ENCODE measurements at regions not wholly inside any gene's neighbourhood (a gene's known extent, or its start where the extent isn't known, plus 50 kb on each side); places are given as distances from the start of the nearest gene placed in this dataset.

DNA sequence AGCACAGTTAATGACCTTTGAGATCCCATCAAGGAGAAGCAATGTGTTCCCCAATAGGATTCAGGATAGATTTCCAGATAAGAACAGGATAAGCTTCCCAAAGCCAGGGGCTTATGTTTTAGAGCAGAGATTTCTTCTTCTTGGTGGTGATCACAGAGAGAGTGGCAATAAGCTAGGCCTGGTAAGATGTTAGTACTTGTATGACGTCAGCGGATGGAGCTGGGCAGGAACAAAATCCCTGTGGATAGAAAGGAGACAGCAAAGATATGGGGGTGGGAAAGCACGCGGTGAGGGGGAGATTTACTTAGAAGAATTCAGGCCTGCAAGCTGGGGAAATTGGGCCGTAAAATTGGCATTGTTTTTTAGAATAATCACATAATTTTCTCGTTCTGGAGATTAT is 323.0 kb downstream of the MTX2 start:
- H3K36me3 ChIP-seq, result no peaks in the 10 kb centered on the region
- H3K27ac ChIP-seq, result no peak overlapping the region
- no peaks in the 10 kb centered on the region for H3K9me3 ChIP-seq (replicated peaks)
- no peaks in the 10 kb centered on the region for H3K4me1 ChIP-seq (replicated peaks)
- no peak for DNase-seq (ENCODE audit: low read depth in 1 of 2, low spot score in 2 of 2)
- H3K27me3 ChIP-seq (replicated peaks), result no peaks in the 10 kb centered on the region
- no peak overlapping the region for H3K4me3 ChIP-seq

DNA sequence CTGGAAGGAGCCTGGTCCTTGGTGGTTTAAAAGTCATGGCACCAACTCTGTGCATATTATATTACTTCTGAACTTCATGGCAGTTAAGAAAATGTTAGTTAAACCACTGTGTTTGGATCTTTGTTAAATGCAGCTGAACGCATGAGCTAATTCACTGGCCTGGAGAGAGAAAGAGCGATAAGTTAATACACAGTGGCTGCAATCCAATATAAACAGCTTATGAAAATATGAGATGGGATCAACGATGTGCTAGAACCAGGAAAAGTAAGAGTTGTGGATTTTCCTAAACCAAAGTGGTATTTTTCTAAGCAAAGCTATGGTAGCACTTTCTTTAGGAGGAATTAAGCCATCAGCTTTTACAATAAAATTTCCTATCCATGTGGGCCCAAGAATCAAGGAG is 326.7 kb downstream of the MTX2 start:
- Histone ChIP-seq H3K27me3 (replicated peaks) (no peaks in the 10 kb centered on the region), H3K27ac (no peak overlapping the region), H3K4me3 (no peak overlapping the region), H3K9me3 (replicated peaks) (no peaks in the 10 kb centered on the region), H3K4me1 (replicated peaks) (no peaks in the 10 kb centered on the region), H3K36me3 (no peaks in the 10 kb centered on the region)
- DNase-seq (ENCODE audit: low read depth in 1 of 2, low spot score in 2 of 2), result no peak

DNA sequence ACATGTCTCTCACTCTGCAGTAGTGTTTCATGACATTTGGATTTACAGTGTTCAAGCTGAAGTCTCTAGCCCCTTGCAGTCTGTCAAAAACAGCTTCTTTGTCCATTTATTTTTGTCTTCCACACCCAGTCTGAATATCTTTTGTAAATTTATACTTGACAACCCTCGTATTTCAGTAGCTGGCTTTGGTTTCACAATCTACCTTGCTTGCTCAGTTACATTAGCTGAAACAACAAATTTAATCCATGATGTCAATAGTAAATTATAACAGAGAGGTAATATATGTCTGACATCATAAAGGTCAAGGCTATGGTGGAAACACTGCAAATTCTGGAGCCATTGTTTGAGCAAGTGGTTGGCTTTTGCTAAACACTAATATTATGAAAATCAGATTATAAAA is 328.7 kb downstream of the MTX2 start:
- Histone ChIP-seq H3K36me3 (no peaks in the 10 kb centered on the region), H3K4me1 (replicated peaks) (no peaks in the 10 kb centered on the region), H3K27ac (no peak overlapping the region), H3K27me3 (replicated peaks) (no peaks in the 10 kb centered on the region), H3K4me3 (no peak overlapping the region), H3K9me3 (replicated peaks) (no peaks in the 10 kb centered on the region)
- DNase-seq (ENCODE audit: low read depth in 1 of 2, low spot score in 2 of 2), result no peak

DNA sequence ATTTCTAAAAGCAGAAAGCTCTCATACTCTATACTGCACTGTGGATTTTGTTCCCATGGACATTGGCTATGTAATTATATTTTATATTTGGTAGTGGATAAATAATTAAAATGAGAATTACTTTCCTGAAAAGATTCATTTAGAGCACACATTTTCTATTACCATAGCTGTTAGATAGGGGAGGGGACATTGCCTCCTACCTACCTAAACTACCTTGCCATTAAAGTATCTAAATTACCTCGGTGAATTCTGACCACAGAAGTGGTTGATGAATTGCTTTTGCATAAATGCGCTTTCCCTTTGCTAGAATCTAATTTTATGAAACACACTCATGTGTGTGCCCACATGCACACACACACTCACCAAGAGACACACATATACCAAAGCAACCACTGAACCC is 329.1 kb downstream of the MTX2 start:
- Histone ChIP-seq H3K27ac (no peak overlapping the region), H3K4me3 (no peak overlapping the region), H3K27me3 (replicated peaks) (no peaks in the 10 kb centered on the region), H3K36me3 (no peaks in the 10 kb centered on the region), H3K9me3 (replicated peaks) (no peaks in the 10 kb centered on the region), H3K4me1 (replicated peaks) (no peaks in the 10 kb centered on the region)
- no peak for DNase-seq (ENCODE audit: low read depth in 1 of 2, low spot score in 2 of 2)

DNA sequence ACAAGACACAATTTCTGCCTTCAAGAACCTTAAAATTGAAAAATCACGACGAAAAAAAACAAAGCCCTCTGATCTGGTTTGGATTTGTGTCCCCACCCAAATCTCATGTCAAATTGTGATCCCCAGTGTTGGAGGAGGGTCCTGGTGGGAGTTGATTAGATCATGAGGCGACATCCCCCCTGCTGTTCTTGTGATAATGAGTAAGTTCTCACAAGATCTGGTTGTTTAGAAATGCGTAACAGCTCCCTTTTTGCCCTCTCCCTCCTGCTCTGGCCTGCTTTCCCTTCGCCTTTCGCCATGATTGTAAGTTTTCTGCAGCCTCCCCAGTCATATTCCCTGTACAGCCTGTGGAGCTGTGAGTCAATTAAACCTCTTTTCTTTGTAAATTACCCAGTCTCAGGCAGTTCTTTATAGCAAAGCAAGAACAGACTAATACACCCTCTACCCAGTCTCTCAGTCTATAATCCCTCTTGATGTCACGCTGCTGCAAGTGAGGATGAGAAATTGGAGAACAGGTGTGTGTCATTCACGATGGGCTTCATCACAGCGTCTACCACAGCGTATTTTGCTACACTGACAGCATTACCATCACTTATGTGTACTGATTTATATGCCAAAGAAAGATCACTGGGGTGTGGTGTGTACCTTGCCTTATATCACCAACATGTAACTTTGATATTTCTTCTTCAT is 330.7 kb downstream of the MTX2 start:
- Histone ChIP-seq H3K4me3 (no peak overlapping the region), H3K27ac (no peak overlapping the region), H3K36me3 (no peaks in the 10 kb centered on the region), H3K27me3 (replicated peaks) (no peaks in the 10 kb centered on the region), H3K4me1 (replicated peaks) (no peaks in the 10 kb centered on the region), H3K9me3 (replicated peaks) (no peaks in the 10 kb centered on the region)
- no peak for DNase-seq (ENCODE audit: low read depth in 1 of 2, low spot score in 2 of 2)

DNA sequence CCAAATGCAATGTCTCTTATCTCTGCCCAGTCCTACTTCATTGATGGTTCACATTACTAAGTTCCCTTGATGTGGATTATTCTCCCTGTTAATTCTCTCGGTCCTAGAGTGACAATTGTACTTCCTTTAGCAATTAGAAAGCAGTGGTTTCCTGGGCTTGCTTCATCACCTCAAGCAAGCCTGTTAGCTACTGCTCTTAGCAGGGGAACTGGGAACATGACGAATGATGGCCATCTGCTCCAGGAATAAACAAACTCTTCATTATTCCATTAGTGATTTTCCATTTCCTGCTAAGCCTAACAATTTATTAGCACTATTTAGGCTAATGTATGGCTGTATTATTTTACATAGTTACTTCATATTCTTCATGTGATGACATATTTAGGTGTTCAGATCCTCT is 331.8 kb downstream of the MTX2 start:
- Histone ChIP-seq H3K4me3 (no peak overlapping the region), H3K27me3 (replicated peaks) (no peaks in the 10 kb centered on the region), H3K27ac (no peak overlapping the region), H3K4me1 (replicated peaks) (no peaks in the 10 kb centered on the region), H3K9me3 (replicated peaks) (no peaks in the 10 kb centered on the region), H3K36me3 (no peaks in the 10 kb centered on the region)
- DNase-seq (ENCODE audit: low read depth in 1 of 2, low spot score in 2 of 2), result no peak

DNA sequence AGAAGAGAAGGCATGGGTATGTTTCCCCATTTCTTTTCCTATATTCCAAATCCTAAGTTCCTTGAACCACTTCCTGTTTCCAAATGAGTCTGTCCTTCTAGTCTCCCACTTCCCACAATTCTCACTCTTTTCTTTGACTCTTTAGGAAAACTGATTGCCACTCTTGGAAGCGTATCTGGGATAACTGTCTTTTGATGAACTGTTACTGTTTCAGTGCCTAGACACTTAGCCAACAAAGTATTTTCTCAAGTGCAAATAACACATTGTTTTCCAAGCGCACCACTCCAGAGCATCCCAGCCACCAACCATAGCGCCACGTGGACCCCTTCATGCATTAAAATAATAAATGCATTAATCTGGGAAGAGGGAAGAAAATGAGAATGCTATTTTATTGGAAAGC is 342.8 kb downstream of the MTX2 start:
- Histone ChIP-seq H3K4me1 (replicated peaks) (peaks cover 16% of the 10 kb centered on the region), H3K9me3 (replicated peaks) (no peaks in the 10 kb centered on the region), H3K4me3 (no peak overlapping the region), H3K27ac (no peak overlapping the region), H3K27me3 (replicated peaks) (no peaks in the 10 kb centered on the region), H3K36me3 (no peaks in the 10 kb centered on the region)
- DNase-seq (ENCODE audit: low read depth in 1 of 2, low spot score in 2 of 2), result no peak

DNA sequence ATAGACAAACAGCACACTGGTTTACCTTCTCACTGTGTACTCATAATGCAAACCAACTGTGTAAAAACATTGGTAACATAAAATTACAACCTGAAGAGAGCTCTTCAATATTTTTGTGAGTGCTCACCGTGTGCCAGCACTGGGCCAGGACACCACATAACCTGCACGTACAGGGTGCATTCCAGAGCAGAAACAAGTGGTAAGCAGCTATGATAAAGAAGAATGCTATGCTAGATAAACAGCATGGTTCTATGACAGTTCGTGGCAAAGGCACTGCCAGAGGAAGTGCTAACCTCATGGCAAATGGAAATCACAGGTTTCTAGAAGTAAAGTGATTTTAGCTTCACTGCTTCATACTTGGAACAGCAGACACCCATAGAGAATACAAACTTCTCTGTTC is 343.5 kb downstream of the MTX2 start:
- Histone ChIP-seq H3K27me3 (replicated peaks) (no peaks in the 10 kb centered on the region), H3K36me3 (no peaks in the 10 kb centered on the region), H3K4me1 (replicated peaks) (peaks cover 16% of the 10 kb centered on the region), H3K4me3 (no peak overlapping the region), H3K27ac (no peak overlapping the region), H3K9me3 (replicated peaks) (no peaks in the 10 kb centered on the region)
- no peak for DNase-seq (ENCODE audit: low read depth in 1 of 2, low spot score in 2 of 2)

DNA sequence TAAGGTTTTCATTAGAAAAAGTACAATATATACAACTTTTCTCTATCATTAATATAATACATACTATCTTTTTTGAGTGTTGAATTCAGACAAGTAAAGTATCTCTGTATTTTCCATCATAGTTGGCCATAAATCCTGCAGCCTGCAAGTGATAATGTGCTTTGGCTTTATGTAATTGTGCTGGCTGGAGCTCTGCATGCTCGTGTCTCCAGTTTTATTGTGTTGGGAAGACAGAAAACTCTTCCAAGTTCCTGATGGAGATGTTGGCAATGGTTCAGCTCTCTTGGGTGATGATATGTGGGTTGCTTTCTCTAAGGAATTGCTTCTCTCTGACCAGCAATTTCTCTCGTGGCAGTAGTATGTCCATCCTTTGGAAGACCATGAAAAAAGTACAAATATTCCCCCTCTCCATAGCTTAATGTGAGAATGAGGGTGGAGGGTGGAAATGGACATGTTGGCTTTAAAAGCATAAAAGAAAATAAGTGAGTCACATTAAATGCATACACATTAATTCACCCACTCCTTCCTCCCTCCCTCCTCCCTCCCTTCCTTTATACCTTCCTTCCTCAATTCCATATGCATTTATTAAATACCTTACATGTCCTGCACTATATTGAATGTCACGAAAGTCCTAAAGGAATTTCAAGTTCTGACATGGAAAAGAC is 344.2 kb downstream of the MTX2 start:
- Histone ChIP-seq H3K4me3 (no peak overlapping the region), H3K36me3 (no peaks in the 10 kb centered on the region), H3K4me1 (replicated peaks) (peaks cover 16% of the 10 kb centered on the region), H3K9me3 (replicated peaks) (no peaks in the 10 kb centered on the region), H3K27me3 (replicated peaks) (no peaks in the 10 kb centered on the region), H3K27ac (no peak overlapping the region)
- DNase-seq (ENCODE audit: low read depth in 1 of 2, low spot score in 2 of 2), result no peak

DNA sequence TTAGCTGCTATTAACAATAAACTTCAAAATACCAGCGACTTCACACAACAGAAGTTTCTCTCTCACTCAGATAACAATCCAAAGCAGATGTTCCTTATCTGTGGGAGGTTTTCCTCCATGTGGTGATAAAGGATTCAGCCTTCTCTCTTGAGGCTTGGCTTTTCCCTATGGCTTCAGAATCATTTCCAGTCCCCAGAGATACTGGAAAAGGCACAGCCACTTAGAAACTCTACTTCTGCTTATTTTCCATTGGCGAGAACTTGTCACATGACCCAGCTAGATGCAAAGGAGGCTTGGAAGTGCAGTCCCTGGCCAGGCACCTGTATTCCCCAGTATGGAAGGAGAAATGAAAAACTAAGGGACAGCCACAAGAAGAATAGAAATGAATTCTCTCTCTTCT is 344.8 kb downstream of the MTX2 start:
- DNase-seq (ENCODE audit: low read depth in 1 of 2, low spot score in 2 of 2), result no peak
- Histone ChIP-seq H3K4me1 (replicated peaks) (peaks cover 16% of the 10 kb centered on the region), H3K4me3 (no peak overlapping the region), H3K36me3 (no peaks in the 10 kb centered on the region), H3K27ac (no peak overlapping the region), H3K27me3 (replicated peaks) (no peaks in the 10 kb centered on the region), H3K9me3 (replicated peaks) (no peaks in the 10 kb centered on the region)

DNA sequence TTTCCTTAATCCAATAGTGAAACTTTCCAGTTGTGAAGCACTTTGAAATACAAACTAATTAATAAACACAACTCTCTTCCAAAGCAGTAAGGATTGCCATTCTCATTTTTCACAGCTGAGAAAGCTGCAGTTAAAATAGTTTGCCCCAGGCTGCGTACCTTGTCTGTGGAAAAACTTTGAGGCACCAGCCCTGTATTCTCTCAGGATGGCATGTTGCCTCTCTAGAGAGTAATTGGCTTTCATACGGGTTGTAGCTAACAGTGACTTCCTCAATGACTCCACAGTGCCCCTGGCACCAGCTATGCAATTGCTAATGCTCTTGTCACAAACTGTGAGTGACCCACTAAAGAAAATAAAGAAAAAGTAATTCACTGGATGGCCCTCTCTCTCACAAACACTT is 345.7 kb downstream of the MTX2 start:
- Histone ChIP-seq H3K27ac (no peak overlapping the region), H3K27me3 (replicated peaks) (no peaks in the 10 kb centered on the region), H3K36me3 (no peaks in the 10 kb centered on the region), H3K4me3 (no peak overlapping the region), H3K4me1 (replicated peaks) (peaks cover 16% of the 10 kb centered on the region), H3K9me3 (replicated peaks) (no peaks in the 10 kb centered on the region)
- no peak for DNase-seq (ENCODE audit: low read depth in 1 of 2, low spot score in 2 of 2)

DNA sequence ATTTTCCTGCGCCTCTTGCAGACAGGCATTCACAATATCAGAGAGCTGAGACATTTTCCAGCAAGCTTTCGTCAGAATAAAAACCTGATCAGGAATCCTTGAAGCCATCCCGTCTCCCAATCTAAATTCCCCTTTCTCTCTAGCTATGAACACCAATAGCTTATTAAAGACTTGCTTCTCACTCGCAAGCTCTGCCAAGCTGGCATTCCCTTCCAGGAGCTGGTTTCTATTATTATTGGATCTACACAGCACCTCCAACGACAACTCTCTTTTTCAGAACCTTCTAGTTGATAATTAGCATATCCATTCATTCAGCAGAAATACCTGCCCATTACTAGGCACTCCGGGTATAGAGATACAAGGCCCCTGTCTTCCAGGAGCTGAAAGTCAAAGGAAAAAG is 350.3 kb downstream of the MTX2 start:
- Histone ChIP-seq H3K4me3 (no peak overlapping the region), H3K27me3 (replicated peaks) (no peaks in the 10 kb centered on the region), H3K4me1 (replicated peaks) (no peaks in the 10 kb centered on the region), H3K9me3 (replicated peaks) (no peaks in the 10 kb centered on the region), H3K27ac (no peak overlapping the region), H3K36me3 (peaks cover 3% of the 10 kb centered on the region; the same call in 1 of the 2 replicates)
- DNase-seq (ENCODE audit: low read depth in 1 of 2, low spot score in 2 of 2), result no peak

DNA sequence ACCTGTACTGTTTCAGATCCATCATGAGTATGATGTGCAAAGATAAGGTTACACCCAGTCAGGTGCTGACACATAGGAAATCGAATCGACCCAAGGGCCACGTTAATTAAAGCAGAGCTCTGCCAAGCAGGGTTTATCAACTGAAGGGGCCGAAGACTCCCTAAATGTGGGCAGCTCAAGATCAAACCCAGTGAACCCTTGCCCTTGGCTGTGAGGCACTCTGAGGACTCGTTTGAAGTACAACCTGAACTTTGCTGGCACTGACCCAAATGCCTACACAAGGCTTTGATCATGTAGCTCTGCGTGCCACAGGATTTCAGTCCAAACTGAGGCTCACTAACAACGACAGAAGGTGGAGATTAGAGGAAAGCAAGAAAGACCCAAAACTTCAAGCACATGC is 352.1 kb downstream of the MTX2 start:
- no peak for DNase-seq (ENCODE audit: low read depth in 1 of 2, low spot score in 2 of 2)
- H3K27ac ChIP-seq, result no peak overlapping the region
- H3K4me3 ChIP-seq, result no peak overlapping the region

DNA sequence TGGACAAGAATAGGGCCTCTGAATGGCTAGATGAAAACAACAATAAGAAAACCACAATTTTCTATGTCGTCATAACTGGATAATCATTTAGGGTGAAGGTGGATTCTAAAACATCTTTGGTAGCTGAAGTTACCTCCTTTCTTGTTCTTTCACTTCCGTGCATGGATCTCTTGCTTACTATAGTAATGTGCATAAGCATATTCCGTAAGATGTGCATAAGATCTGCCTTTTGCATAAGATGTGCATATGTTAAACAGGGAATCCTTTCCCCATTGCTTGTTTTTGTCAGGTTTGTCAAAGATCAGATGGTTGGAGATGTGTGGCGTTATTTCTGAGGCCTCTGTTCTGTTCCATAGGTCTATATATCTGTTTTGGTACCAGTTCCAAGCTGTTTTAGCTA is 353.6 kb downstream of the MTX2 start:
- Histone ChIP-seq H3K36me3 (peaks cover 3% of the 10 kb centered on the region; the same call in 1 of the 2 replicates), H3K4me3 (no peak overlapping the region), H3K4me1 (replicated peaks) (no peaks in the 10 kb centered on the region)

More for the DNA sequence above, 352.1 kb downstream of the MTX2 start:
- peaks cover 3% of the 10 kb centered on the region; the same call in 1 of the 2 replicates for H3K36me3 ChIP-seq
- H3K27me3 ChIP-seq (replicated peaks), result no peaks in the 10 kb centered on the region
- H3K9me3 ChIP-seq (replicated peaks), result no peaks in the 10 kb centered on the region
- H3K4me1 ChIP-seq (replicated peaks), result no peaks in the 10 kb centered on the region

DNA sequence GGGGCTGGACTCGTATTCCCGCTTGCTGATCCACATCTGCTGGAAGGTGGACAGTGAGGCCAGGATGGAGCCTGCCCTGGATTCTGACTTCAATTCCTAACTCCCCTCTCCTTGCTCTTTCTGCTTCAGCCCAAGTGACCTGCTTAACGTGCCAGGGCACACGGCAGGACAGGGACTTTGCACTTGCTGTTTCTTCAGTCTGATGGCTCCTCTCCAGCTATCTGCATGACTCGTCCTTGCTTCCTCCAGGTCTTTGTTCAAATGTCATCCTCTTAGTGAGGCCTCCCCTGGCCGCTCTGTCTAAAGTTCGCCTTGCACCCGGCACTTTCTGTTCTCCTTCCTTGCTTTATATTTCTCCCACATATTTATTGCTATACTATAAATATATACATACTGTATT is 357.6 kb downstream of the MTX2 start:
- Histone ChIP-seq H3K36me3 (peaks cover 12% of the 10 kb centered on the region), H3K27ac (no peak overlapping the region), H3K27me3 (replicated peaks) (no peaks in the 10 kb centered on the region), H3K4me3 (no peak overlapping the region), H3K4me1 (replicated peaks) (no peaks in the 10 kb centered on the region), H3K9me3 (replicated peaks) (no peaks in the 10 kb centered on the region)
- no peak for DNase-seq (ENCODE audit: low read depth in 1 of 2, low spot score in 2 of 2)

More for the DNA sequence above, 353.6 kb downstream of the MTX2 start:
- no peak for DNase-seq (ENCODE audit: low read depth in 1 of 2, low spot score in 2 of 2)
- no peaks in the 10 kb centered on the region for H3K27me3 ChIP-seq (replicated peaks)
- H3K27ac ChIP-seq, result no peak overlapping the region
- no peaks in the 10 kb centered on the region for H3K9me3 ChIP-seq (replicated peaks)

Data from SJSA1 (cell line).